OCI-LY3 (cell line): ENCODE measurements at regions not wholly inside any gene's neighbourhood (a gene's known extent, or its start where the extent isn't known, plus 50 kb on each side); places are given as distances from the start of the nearest gene placed in this dataset.

Experiments used
- CTCF ChIP-seq: fragments of 200-600, 300-600 bp; sonication (generic); IDR thresholded peaks from 2 replicates; pipeline ENCODE4 v1.5.1; 2014; ENCODE audit warnings: antibody characterized with exemption, low read length, low read depth
- EZH2phosphoT487 ChIP-seq: fragments of 200-600 bp; shearing (Covaris generic); IDR thresholded peaks from 2 replicates; pipeline ENCODE4 v1.6.1; 2018; ENCODE audit warnings: antibody characterized with exemption, mixed run types, low read depth

- TF ChIP-seq CTCF (no peak), EZH2phosphoT487 (no peak)
These were observed 686.5 kb downstream of the LRFN5 start for GRCh38 chr14:42293180-42293579.
